ENCODE measurements at regions not wholly inside any gene's neighbourhood (a gene's known extent, or its start where the extent isn't known, plus 50 kb on each side); places are given as distances from the start of the nearest gene placed in this dataset.

- no peak overlapping the region for H3K4me3 ChIP-seq (ENCODE audit: low read length)
- Mint-ChIP-seq H3K9me3 (peaks cover 25% of the 10 kb centered on the region), H3K36me3 (ENCODE audit: low read depth) (peaks cover 7% of the 10 kb centered on the region), H3K4me3 (no peak overlapping the region), H3K27ac (no peak overlapping the region), H3K27me3 (ENCODE audit: insufficient read depth) (peaks cover 15% of the 10 kb centered on the region), H3K4me1 (peaks cover 18% of the 10 kb centered on the region)
- no peak for TF ChIP-seq CTCF (conservative IDR thresholded peaks at IDR 0.05)
- no peak overlapping the region for H3K27ac ChIP-seq (ENCODE audit: low read depth, low read length)
- 92 to 100% methylated on average over 1 to 2 of the region's 2 CpGs for WGBS, 2 experiments (ENCODE audit: insufficient coverage in 1 of 2, insufficient read length in 1 of 2)
- H3K9me3 ChIP-seq (ENCODE audit: control insufficient read depth, low read length), result peaks cover 5% of the 10 kb centered on the region
- H3K27me3 ChIP-seq (ENCODE audit: control insufficient read depth, insufficient read depth, low read length, poor library complexity, severe bottlenecking), result no peaks in the 10 kb centered on the region
- H3K4me1 ChIP-seq (ENCODE audit: control insufficient read depth, insufficient read depth, low read length), result no peaks in the 10 kb centered on the region
- no peaks in the 10 kb centered on the region for H3K36me3 ChIP-seq (ENCODE audit: control insufficient read depth, insufficient read depth, low read length)
- no peak for DNase-seq
- no peak overlapping the region for H3K9ac ChIP-seq (ENCODE audit: extremely low read depth, low read length, poor library complexity, severe bottlenecking)
Measured at GRCh38 chr20:51236421-51236820, 213.5 kb upstream of the KCNG1 start.

GRCh38 chr20:51233345-51233744 is 210.4 kb upstream of the KCNG1 start:
- no peak for TF ChIP-seq CTCF (conservative IDR thresholded peaks at IDR 0.05)
- 90 to 96% methylated on average over 5 to 6 of the region's 6 CpGs for WGBS, 2 experiments (ENCODE audit: insufficient coverage in 1 of 2, insufficient read length in 1 of 2)

GRCh38 chr20:51230727-51231126 is 207.8 kb upstream of the KCNG1 start:
- no peak for DNase-seq
- Mint-ChIP-seq H3K9me3 (peaks cover 17% of the 10 kb centered on the region), H3K4me1 (no peaks in the 10 kb centered on the region), H3K4me3 (no peak overlapping the region), H3K27me3 (ENCODE audit: insufficient read depth) (peaks cover 7% of the 10 kb centered on the region), H3K36me3 (ENCODE audit: low read depth) (peaks cover 3% of the 10 kb centered on the region), H3K27ac (no peak overlapping the region)
- 90 to 94% methylated on average over 11 of the region's 11 CpGs for WGBS, 2 experiments (ENCODE audit: insufficient coverage in 1 of 2, insufficient read length in 1 of 2)
- no peak overlapping the region for H3K27ac ChIP-seq (ENCODE audit: low read depth, low read length)
- no peaks in the 10 kb centered on the region for H3K36me3 ChIP-seq (ENCODE audit: control insufficient read depth, insufficient read depth, low read length)
- H3K4me1 ChIP-seq (ENCODE audit: control insufficient read depth, insufficient read depth, low read length), result no peaks in the 10 kb centered on the region
- no peak overlapping the region for H3K4me3 ChIP-seq (ENCODE audit: low read length)
- no peaks in the 10 kb centered on the region for H3K27me3 ChIP-seq (ENCODE audit: control insufficient read depth, insufficient read depth, low read length, poor library complexity, severe bottlenecking)
- no peak for TF ChIP-seq CTCF (conservative IDR thresholded peaks at IDR 0.05)
- peaks cover 12% of the 10 kb centered on the region for H3K9me3 ChIP-seq (ENCODE audit: control insufficient read depth, low read length)
- no peak overlapping the region for H3K9ac ChIP-seq (ENCODE audit: extremely low read depth, low read length, poor library complexity, severe bottlenecking)

More at GRCh38 chr20:51233345-51233744, 210.4 kb upstream of the KCNG1 start:
- H3K4me3 ChIP-seq (ENCODE audit: low read length), result no peak overlapping the region
- peaks cover 3% of the 10 kb centered on the region for H3K36me3 Mint-ChIP-seq (ENCODE audit: low read depth)
- no peak overlapping the region for H3K27ac ChIP-seq (ENCODE audit: low read depth, low read length)
- DNase-seq, result no peak
- H3K27ac Mint-ChIP-seq, result no peak overlapping the region
- peaks cover 16% of the 10 kb centered on the region for H3K4me1 Mint-ChIP-seq
- H3K9ac ChIP-seq (ENCODE audit: extremely low read depth, low read length, poor library complexity, severe bottlenecking), result no peak overlapping the region
- peaks cover 9% of the 10 kb centered on the region for H3K9me3 ChIP-seq (ENCODE audit: control insufficient read depth, low read length)
- no peaks in the 10 kb centered on the region for H3K4me1 ChIP-seq (ENCODE audit: control insufficient read depth, insufficient read depth, low read length)
- H3K27me3 Mint-ChIP-seq (ENCODE audit: insufficient read depth), result peaks cover 7% of the 10 kb centered on the region
- no peaks in the 10 kb centered on the region for H3K27me3 ChIP-seq (ENCODE audit: control insufficient read depth, insufficient read depth, low read length, poor library complexity, severe bottlenecking)
- H3K4me3 Mint-ChIP-seq, result no peak overlapping the region
- no peaks in the 10 kb centered on the region for H3K36me3 ChIP-seq (ENCODE audit: control insufficient read depth, insufficient read depth, low read length)
- peaks cover 17% of the 10 kb centered on the region for H3K9me3 Mint-ChIP-seq

Measured in endodermal cell (in vitro differentiated cells).